Activated T-cell treated with anti-CD3 and anti-CD28 coated beads for 1 hour (primary cell): ENCODE measurements at regions not wholly inside any gene's neighbourhood (a gene's known extent, or its start where the extent isn't known, plus 50 kb on each side); places are given as distances from the start of the nearest gene placed in this dataset.
"Not testable (repeated sequence)": the region's sequence is repeated elsewhere in the genome, so short reads cannot be mapped to it uniquely, and the experiment has no call there.

Experiments
- DNase-seq: peaks from one replicate; pipeline ENCODE4 v3.0.0-alpha.2; 2020; ENCODE audit warnings: low read depth

DNA sequence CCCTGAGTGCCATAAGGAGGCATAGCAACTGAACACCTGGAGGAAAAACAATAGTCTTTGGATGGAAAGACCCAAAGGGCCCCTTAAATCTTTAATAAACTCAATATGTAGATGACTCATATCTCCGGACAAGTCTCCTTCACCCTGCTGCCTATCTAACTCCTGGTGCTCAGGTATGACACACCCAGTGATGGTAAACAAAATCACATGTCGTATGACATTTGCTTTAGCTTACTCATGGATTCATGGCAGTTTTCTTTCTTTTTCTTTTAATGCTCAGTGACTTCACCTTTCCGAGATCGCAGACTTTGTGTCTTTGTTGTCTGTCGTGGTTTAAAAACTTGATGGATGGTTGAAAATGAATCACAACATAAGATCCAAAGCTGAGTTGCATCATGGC lies 208.5 kb upstream of the PROX1 start:
- DNase-seq, result no peak

DNA sequence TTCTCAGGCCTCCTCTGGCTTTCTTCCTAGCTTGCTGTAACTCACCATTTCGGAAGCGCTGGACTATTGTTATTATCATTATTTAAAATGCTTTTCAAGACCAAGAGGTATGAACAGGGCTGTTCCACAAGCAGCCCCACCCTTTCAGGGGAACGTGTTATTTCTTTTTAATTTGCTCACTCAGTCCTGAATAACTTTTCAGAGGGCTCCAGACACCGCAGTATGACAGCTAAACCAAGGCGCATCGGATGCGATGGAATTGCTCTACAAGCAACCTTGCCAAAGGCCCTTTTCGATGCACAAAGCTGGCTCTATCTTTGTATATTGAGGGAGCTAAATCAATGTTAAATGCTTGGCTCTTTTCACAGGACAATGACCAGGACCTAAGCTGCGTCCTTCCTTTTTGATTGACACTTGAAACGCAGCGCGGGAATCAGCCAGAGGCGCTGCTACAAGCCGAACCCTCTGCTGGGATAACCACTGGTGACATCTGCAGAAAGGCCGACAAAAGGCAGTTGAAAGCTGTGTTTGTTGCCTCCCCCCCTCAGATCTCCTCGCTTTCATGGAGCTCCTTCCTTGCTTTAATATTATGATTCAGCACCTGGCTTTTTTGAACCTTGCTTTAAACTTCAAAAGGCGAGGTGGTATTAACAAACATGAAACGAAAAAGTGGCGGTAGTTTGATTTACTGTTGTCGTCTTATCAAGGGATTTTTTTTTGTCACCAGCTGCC lies 204.7 kb upstream of the PROX1 start:
- DNase-seq, result no peak

DNA sequence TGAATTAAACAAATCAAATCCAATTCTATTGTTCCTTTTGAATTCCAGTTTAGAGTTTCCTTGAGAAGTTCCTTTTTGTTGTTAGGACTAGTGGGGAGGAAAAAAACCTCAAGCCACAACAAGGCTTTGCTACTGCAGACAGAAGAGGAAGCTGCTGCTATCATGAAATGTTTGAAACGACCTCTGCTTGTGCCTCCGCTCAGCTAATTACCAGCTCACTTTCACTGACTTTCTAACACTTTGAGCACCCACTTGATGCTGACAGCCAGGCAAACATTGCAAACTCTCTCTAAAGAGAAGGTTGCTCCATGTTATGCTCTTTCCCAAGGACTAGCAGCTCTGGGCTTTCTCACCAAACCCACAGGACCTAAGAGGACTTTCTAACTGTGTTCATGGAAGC lies 203.9 kb upstream of the PROX1 start:
- DNase-seq, result no peak

DNA sequence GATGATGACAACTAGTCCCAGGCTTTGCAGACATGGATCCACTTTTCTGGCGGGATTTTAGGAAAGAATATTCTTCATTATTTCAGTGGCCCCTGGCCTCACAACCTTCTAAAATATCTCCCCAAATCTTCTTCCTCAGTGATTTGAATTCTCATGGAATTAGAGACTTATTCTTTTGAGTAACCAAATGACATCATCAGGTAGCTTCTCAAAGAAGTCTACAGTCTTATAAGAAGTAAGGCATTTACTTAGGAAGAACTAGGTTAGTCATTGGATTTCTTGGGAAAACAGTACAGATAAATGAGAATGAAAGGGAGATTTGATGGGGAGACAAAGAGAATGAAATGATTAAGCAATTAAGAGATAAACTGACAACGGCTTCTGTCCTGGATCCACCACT lies 201.1 kb upstream of the PROX1 start:
- DNase-seq, result no peak

DNA sequence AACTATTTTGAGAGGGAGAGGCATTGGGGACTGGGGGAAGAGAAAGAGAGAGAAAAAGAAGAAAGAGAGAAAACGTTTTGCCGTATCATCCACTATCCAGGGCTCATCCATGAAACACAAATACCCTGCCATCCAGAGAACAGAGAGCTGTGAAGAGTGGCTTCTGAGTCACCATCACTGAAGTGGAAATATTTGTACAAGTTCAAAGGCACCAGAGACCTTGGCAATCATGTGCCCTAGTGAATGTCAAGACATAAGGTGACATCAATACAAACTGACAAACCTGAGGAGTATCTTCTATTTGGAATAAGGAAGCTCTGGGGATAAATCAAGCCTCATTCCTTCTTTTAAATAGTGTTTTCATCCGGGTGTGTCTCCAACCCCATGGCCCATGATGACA lies 197.2 kb upstream of the PROX1 start:
- no peak for DNase-seq

DNA sequence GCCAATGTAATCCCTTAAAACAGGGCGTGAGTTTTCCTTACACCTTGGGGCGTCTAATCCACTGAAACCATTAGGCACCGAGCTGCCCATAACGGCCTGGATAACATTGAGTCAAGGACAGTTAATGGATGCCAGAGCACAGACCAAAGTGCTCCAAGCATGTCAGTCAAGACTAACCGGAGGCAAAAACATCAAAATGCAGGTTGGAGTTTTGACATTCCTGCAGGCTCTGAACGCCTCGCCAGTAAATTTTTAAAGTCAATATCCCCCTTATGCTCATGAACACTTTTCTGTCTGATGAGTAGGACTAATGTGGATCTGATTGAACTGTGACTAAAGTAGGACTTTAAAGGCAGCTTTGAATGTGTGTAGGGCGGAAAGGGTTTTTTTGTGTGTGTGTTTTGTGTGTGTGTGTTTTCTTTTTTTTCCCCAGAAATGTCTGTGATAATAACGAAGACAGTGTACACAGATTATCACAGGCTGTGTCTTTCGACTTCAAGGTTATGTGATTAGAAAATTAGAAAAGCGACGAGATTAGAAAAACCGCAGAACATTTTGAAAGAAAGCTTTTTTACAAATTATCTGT lies 194.2 kb upstream of the PROX1 start:
- no peak for DNase-seq

DNA sequence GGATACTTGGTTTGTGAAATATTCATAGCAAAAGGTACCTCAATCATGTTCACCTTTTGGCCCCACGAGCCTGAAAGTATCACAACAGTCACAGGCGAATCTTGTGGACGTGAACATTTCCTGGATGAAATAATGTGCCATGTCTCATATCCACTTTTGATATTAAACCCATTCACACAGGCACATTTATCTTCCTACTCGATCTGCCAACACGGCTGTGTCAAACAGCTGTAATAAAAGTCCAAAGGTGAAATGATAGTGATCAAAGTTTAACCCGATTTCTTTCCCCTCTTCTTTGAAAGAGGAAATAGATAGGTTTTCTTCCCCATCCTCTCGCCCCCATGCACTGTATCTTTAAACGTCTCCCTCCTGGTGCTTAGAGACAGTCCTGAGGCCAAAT lies 191.2 kb upstream of the PROX1 start:
- no peak for DNase-seq

DNA sequence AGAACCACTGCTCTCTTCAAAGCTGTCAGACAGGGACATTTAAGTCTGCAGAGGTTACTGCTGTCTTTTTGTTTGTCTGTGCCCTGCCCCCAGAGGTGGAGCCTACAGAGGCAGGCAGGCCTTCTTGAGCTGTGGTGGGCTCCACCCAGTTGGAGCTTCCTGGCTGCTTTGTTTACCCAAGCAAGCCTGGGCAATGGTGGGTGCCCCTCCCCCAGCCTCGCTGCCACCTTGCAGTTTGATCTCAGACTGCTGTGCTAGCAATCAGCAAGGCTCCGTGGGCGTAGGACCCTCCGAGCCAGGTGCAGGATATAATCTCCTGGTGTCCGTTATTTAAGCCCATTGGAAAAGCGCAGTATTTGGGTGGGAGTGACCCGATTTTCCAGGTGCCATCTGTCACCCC lies 179.5 kb upstream of the PROX1 start:
- not testable (repeated sequence) for DNase-seq

DNA sequence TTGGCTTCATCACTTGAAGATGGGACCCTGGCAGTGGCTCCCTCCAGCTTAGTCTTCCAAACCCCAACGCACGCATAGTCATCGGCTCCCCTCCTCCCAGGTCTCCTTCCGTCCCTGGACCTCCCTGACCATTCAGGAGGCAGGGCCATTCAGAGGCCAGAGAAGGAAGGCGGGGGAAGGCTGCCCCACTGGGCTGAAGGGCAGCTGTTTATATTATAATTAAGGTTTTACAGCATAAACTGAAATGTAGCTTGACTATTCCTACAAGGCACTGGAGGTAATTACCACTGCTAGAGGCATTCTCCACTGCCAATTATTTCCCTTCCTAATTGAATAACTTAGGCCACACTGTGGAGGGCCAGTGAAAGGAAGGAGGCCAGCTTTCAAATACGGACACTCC lies 170.6 kb upstream of the PROX1 start:
- no peak for DNase-seq

DNA sequence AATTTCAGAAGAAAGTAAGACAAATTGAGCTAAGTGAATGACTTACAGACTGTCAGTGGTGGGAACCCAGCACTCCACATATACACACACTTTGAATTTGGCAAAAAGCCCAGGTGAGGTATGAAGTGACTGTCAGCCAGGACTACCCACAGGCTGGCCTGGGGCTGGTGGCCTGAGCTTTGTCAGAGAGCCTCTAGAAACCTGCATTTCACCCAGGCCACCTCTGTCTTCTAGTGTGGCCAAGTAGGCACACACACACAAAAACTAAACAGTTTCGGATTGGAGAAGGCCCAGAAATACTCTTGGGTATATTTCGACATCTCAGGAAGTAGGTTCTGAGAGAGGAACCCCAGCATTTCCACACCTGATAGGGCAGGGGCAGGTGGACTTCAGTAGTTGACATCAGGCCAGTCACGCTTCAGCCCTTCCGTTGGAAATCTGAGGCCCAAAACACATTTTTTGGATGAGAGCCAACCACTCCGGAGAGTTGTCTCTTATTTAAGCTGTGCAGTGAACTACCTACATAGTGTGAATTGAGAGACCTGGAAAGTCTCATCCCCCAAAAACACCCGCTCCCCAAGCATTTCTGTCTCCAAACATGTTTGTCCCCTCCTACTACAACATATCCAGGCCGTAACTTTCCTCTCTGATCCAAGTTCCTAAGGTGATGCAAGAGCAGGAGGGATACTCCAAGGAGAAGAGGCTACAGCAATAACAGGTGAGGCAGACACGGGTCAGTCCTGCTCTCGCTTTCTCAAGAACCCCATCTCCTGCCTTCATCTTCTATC lies 167.2 kb upstream of the PROX1 start:
- no peak for DNase-seq

DNA sequence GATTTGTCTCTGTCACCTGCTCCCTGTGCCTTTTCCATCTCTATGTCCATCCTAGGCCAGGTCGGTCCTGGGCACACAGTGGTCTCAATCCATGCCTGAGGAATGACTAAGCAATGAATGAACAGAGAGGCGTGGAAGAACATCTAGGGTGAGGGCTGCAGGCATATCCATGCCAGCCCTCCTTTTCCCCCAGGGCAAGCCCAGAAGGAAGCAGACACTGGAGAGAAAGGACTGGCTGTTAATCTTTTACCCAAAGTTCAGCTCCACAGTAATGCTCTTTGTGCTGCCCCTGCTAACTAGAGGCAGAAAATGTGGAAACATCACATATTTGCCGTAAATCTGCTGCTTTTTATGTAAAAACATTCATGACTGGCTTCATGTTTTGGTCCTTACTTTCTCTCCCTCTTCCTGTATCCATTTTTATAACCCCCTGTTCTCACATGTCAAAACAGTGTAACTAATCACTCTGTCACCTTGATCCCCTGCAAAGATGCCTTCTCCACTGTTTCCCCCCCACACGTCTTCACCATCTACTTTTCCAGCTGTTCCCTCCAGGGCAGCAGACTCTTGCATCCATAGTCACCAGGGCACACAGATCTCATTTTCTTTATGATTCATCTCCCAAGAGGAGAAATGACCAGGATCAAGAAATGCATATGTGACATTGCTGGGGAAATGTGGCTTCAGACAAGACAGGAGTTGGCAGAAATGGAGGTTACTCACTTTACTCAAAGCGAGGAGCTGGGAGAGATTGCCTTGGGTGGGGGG lies 166.4 kb upstream of the PROX1 start:
- no peak for DNase-seq

DNA sequence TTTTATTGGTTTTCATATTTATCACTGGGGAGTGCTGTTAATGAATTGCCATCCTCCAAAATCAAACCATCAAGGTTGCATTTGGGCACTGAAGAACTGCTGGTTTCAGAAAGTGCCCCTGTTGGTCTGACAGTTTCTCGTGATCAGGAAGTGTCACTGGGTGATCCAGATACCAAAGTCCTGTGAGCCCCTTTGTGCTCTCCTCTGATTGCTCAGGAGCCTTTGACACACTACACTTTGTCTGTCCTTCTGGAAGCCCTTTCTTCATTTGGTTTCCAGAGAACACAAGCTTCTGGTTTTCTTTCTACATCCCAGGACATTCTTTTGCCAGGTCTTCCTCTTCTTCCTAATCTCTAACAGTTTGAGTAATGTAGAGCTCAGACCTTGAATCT lies 165.8 kb upstream of the PROX1 start:
- DNase-seq, result no peak

DNA sequence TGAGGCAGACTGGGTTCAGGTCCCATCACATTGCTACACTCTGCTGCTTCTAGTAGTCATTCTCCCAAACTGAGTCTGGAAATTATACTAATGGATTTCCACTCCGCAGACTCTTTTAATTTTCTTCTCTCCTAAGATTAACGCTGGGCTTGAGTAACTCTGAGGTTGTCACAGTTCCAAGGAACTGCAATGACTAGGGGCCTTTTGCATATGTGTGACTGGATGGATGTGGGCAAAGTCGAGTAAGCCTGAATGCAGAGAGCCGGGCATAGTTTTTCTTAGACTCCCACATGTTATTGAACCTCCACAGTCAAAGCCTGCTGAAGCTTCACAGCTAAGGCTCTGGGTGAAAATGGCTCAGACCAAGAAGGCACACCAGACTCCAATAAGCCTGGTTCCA lies 160.9 kb upstream of the PROX1 start:
- DNase-seq, result no peak

DNA sequence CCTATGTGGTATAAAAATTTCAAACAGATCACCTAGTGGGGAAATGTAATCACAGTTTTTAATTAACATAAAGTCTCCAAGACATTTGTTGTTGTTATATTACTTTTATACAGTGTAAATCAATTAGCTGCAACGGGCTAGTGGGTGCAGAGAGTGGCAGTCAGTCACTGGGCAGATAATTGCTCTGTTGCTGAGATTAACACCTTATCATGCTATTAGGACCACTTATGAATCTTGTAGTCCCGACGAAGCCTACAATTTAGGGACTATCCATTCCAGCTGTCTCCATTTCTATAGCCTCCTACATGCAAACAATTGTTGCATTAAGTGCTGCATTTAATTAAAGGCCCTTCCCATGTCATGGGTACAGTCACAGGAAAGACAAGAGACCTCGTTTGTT lies 158.9 kb upstream of the PROX1 start:
- no peak for DNase-seq

DNA sequence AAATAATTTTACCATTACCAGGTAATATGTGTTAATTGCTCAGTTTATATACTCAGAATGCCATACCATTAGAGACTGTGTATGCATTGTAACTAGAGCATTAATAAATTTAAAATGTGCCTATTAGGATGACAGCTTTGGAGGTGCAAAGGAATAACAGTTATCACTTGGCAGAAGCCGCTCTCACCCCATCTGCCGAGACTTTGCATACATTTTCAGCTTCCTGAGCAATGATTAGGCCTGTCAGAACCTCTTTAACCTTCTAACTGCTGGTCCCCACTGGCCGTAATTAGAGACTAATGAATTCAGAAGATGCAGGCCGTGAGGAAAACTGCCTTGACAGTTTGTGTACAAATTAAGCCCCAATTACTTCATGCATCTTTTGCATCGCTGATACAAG lies 158.0 kb upstream of the PROX1 start:
- DNase-seq, result no peak

DNA sequence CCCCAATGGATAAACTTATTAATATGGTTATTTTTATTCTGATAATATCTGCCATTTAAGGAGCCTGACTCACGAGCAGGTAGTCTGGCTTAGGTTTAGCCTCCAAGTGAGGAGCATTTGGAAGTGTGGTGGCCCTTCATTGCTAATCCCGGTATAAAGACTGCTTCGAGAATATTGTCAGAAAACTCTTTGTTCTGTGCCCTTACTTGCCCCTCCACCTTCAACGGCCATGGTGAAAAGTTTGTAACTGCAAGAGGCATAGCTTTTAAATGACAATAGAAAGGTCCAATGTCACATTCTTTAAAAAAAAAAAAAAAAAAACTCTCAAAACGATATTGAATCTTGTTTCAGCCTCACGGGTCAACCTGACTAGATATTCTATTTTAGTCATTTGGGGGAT lies 157.4 kb upstream of the PROX1 start:
- no peak for DNase-seq

DNA sequence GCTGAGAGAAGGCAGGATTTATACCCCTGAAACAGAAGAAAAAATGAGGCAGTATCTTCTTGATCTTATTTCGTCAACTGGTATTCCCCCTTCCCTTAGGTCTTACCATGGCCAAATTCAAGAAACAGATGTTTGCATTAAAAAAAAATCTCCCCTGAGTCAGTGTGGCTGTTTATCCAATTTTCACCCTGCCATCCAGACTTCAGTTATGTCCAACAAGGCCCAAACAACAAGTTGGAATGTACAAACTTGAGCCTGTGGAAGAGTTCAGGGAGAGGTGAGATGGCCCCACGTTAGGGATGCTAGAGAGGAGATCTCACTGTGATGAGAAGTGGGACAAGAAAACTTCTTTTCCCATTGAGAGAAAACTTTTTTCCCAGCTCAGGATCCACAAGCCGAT lies 147.2 kb upstream of the PROX1 start:
- DNase-seq, result no peak

DNA sequence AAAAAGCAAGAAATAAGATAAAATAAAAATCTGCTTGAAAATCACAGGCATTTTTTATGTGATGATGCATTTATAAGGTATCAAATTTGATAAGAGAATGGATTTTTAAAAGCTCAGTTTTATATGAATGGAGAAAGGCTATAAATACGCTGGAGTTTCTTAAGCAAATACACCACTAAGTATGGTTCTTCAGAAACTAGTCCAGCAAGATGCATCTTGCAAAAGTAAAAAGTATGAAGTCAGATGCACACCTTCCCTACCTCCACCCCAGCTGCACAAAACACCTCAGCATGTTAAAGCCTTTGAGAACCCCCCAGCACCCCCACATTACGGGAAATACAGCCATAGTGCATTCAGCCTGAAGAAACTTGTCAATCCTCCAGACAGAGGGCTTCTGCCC lies 143.1 kb upstream of the PROX1 start:
- DNase-seq, result no peak

DNA sequence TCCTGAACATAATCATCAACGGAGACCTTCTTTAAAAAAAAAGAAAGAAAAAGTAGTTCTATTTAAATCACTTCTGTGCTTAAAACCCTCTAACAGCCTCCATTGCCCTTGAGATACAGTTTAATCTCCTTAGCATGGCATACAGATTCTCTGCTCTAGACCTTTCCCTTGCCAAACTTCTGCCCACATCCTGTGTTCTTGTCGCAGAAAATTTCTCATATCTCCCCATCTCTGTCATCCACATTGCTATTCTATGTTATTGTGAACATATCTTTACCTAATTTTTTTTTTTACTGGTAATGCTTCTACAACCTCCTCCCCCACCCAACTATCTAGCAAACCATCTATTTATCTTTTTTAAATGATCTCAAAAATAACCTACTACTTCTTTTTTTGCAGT lies 135.7 kb upstream of the PROX1 start:
- DNase-seq, result no peak

DNA sequence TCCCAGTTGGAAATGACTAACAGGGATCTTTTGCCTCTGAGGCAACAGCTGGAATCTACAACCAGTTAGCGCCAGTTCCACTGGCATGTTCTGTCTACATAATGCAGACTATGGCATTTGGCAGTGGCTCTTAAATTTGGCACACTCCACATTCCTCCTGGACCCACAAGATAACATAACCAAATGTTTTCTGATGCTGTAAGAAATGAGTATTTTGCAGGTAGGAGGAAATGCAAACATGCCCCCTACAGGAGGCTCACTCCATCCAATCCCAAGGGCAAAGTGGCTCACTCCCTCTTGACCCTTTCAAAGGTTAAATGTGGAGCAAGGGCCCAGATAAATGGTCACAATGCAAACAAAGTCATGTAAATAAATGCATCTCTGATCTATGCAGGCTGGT lies 129.2 kb upstream of the PROX1 start:
- DNase-seq, result no peak

DNA sequence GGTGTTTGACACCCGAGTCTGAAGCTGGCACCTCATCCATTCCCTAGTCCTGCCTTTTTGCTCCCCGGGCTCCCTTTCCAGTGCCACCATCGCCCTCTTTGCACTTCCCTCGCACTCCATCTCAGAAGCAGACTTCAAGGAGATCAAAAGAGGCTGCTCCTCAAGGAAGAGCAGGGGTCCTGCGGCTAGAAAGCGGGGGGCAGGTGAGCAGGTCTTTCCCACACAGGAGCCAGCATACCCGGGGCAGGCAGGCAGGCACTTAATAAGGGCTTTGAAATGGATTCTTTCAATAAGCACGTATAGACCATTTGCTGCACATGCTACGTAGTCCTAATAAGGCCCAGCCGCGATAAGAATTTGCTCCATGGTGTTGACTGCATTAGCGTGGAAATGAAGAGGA lies 125.9 kb upstream of the PROX1 start:
- no peak for DNase-seq

DNA sequence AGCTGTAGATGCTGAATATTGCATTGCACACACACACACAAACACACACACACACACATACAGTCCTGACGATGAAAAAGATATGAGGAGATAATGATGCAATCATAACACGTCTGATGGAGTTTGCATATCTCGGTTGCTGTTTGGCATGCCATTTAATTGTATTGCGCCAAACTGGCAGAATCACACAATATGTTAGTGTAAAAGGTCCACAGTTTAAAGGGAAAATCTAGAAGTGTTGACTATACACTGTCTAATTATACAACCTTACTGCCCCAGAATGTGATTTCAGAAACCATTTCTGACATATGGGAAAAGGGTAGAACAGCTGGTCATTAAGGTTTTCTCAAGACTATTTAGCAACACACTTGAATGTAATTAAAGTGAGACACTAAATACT lies 123.7 kb upstream of the PROX1 start:
- DNase-seq, result no peak

DNA sequence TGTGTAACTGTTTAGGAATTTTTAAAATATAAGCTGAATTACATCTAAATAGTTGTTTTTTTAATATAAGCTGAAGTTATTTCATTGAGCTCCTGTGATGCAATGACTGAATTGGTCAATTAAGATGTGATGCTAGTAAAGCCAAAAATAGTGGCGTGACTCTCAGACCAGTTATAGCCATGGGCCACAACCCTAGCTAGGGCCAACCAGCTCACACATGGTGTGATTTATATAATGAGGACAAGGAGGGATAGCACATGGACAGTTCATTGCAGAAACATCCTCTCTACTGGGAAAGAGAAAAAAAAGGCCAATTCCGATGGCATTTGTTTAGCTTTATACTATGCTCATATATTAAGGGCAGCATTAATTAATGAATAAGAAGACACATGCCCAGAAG lies 119.3 kb upstream of the PROX1 start:
- no peak for DNase-seq
